Fibroblast of villous mesenchyme (primary cell): ENCODE measurements at regions not wholly inside any gene's neighbourhood (a gene's known extent, or its start where the extent isn't known, plus 50 kb on each side); places are given as distances from the start of the nearest gene placed in this dataset.

Source experiments
- DNase-seq: peaks from one replicate; pipeline ENCODE4 v3.0.0-alpha.2; 2010; ENCODE audit warnings: low read depth
- H3K4me3 ChIP-seq: 2 replicates; pipeline ENCODE4 v1.5.1; 2011; ENCODE audit warnings: low read depth, mild to moderate bottlenecking, low read length
- CTCF ChIP-seq: IDR thresholded peaks from 2 replicates; pipeline ENCODE4 v1.5.1; 2012; ENCODE audit warnings: low read depth, mild to moderate bottlenecking, low read length; ENCODE audit not compliant: insufficient read depth

- no peak overlapping the region for H3K4me3 ChIP-seq
- TF ChIP-seq CTCF: no peak
- peak; percentile 69 for DNase-seq
Measured at GRCh38 chr18:76672627-76673026, 149.7 kb upstream of the ZNF236 start.

GRCh38 chr18:76670564-76671288 lies 151.6 kb upstream of the ZNF236 start:
- no peak overlapping the region for H3K4me3 ChIP-seq
- peak; percentile 46 for DNase-seq
- no peak for TF ChIP-seq CTCF

- TF ChIP-seq CTCF: no peak
- H3K4me3 ChIP-seq: no peak overlapping the region
- DNase-seq: no peak
Measured at GRCh38 chr18:76668546-76668945, 153.8 kb upstream of the ZNF236 start.

GRCh38 chr18:76668119-76668518 lies 154.2 kb upstream of the ZNF236 start:
- no peak overlapping the region for H3K4me3 ChIP-seq
- no peak for TF ChIP-seq CTCF
- DNase-seq: no peak

- no peak for DNase-seq
- no peak for TF ChIP-seq CTCF
- no peak overlapping the region for H3K4me3 ChIP-seq
Measured at GRCh38 chr18:76667603-76668002, 154.8 kb upstream of the ZNF236 start.

GRCh38 chr18:76662626-76663025 lies 159.7 kb upstream of the ZNF236 start:
- H3K4me3 ChIP-seq: no peak overlapping the region
- DNase-seq: no peak
- no peak for TF ChIP-seq CTCF
